ENCODE measurements at regions not wholly inside any gene's neighbourhood (a gene's known extent, or its start where the extent isn't known, plus 50 kb on each side); places are given as distances from the start of the nearest gene placed in this dataset.

DNA sequence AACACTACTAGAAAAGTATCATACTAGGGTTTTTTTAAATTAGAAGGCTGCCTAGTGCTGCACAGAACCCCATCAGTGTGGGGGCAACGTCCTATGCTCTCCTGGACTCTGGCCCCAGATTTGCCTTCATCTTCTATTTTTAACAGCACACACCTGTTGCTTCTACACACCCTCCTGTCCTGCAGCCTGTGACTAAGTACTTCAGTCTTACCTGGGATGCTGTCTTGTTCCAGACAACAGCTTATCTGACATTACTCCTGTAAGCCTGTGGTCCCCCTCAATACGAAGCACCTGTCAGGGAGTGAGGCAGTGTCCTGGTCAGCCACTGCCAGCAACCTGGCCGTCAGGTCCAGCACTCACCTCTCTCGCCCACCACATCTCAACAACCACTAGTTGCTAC is 247.6 kb upstream of the PSMD7 start:
- H2AFZ ChIP-seq (ENCODE audit: low read length) = no peak overlapping the region
- H3F3A ChIP-seq (ENCODE audit: insufficient read depth, low read length) = no peaks in the 10 kb centered on the region
- no peak overlapping the region for H3K4me3 ChIP-seq (ENCODE audit: low read depth, low read length, poor library complexity, severe bottlenecking)
- H3K9me3 ChIP-seq (ENCODE audit: low read length) = no peaks in the 10 kb centered on the region
- H3K9ac ChIP-seq (ENCODE audit: low read length) = no peak overlapping the region
- H3K4me2 ChIP-seq (ENCODE audit: low read length) = no peak overlapping the region
- no peaks in the 10 kb centered on the region for H3K36me3 ChIP-seq (ENCODE audit: insufficient read depth, low read length)
- no peaks in the 10 kb centered on the region for H3K4me1 ChIP-seq (ENCODE audit: insufficient read depth, low read length, severe bottlenecking)
- no peaks in the 10 kb centered on the region for H3K9me2 ChIP-seq (ENCODE audit: low read depth, low read length)
- no peak overlapping the region for H3K27ac ChIP-seq (ENCODE audit: low read depth, low read length, poor library complexity, severe bottlenecking)
- H3K27me3 ChIP-seq (ENCODE audit: insufficient read depth, low read length) = no peaks in the 10 kb centered on the region
- H3K79me2 ChIP-seq (ENCODE audit: insufficient read depth, low read length) = no peaks in the 10 kb centered on the region
- TF ChIP-seq EZH2 (IDR thresholded peaks at IDR 0.05; ENCODE audit: borderline replicate concordance, low read length) = no peak
- TF ChIP-seq, protein P1, sequence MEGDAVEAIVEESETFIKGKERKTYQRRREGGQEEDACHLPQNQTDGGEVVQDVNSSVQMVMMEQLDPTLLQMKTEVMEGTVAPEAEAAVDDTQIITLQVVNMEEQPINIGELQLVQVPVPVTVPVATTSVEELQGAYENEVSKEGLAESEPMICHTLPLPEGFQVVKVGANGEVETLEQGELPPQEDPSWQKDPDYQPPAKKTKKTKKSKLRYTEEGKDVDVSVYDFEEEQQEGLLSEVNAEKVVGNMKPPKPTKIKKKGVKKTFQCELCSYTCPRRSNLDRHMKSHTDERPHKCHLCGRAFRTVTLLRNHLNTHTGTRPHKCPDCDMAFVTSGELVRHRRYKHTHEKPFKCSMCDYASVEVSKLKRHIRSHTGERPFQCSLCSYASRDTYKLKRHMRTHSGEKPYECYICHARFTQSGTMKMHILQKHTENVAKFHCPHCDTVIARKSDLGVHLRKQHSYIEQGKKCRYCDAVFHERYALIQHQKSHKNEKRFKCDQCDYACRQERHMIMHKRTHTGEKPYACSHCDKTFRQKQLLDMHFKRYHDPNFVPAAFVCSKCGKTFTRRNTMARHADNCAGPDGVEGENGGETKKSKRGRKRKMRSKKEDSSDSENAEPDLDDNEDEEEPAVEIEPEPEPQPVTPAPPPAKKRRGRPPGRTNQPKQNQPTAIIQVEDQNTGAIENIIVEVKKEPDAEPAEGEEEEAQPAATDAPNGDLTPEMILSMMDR (IDR thresholded peaks at IDR 0.05; ENCODE audit: low read length) = no peak
- no peaks in the 10 kb centered on the region for H4K20me1 ChIP-seq (ENCODE audit: insufficient read depth, low read length)

DNA sequence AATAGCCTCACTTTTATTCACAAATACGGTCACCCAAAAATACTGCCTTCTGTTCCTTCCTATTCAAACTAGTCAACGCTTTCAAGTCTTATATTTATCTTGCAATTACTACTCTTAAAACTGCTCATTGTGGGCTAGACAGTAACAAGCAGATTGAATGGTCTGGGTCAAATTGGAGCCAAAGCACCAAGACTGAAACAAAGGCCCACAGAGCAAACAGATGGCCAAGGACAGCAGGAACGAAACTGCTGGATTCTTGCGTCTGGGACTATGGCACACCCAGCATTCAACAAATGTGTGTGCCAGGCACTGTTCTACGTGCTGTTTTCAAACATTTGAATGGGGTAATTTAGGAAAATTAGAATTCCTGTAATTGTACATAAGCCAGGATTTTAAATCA is 250.1 kb upstream of the PSMD7 start:
- H3K4me1 ChIP-seq (ENCODE audit: insufficient read depth, low read length, severe bottlenecking) = no peaks in the 10 kb centered on the region
- no peak overlapping the region for H3K9ac ChIP-seq (ENCODE audit: low read length)
- H2AFZ ChIP-seq (ENCODE audit: low read length) = no peak overlapping the region
- H3K79me2 ChIP-seq (ENCODE audit: insufficient read depth, low read length) = no peaks in the 10 kb centered on the region
- no peak overlapping the region for H3K4me2 ChIP-seq (ENCODE audit: low read length)
- no peaks in the 10 kb centered on the region for H3K27me3 ChIP-seq (ENCODE audit: insufficient read depth, low read length)
- H3K9me3 ChIP-seq (ENCODE audit: low read length) = no peaks in the 10 kb centered on the region
- TF ChIP-seq, protein P1 (IDR thresholded peaks at IDR 0.05; ENCODE audit: low read length) = no peak
- no peak for TF ChIP-seq EZH2 (IDR thresholded peaks at IDR 0.05; ENCODE audit: borderline replicate concordance, low read length)
- H3K36me3 ChIP-seq (ENCODE audit: insufficient read depth, low read length) = no peaks in the 10 kb centered on the region
- H3K9me2 ChIP-seq (ENCODE audit: low read depth, low read length) = no peaks in the 10 kb centered on the region
- H3K27ac ChIP-seq (ENCODE audit: low read depth, low read length, poor library complexity, severe bottlenecking) = no peak overlapping the region
- no peaks in the 10 kb centered on the region for H3F3A ChIP-seq (ENCODE audit: insufficient read depth, low read length)
- H4K20me1 ChIP-seq (ENCODE audit: insufficient read depth, low read length) = no peaks in the 10 kb centered on the region
- H3K4me3 ChIP-seq (ENCODE audit: low read depth, low read length, poor library complexity, severe bottlenecking) = no peak overlapping the region

DNA sequence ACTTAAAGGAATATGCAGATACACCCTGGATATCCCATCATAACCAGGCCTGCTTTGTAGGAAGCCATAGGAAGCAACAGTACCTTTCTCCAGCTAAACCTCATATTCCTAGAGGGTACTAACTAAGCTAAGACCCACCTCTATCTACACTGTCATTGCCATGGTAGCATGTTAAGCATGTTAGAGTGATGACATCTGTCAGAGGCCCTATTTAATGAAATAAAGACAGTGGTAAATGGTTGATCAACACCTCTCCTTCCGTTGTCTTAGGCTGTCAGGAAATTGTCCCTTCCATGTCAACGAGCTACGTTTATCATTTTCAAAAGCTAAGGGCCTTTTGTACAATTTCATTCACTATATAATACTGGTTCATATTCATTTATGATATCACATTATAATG is 251.1 kb upstream of the PSMD7 start:
- H3K9me3 ChIP-seq (ENCODE audit: low read length) = no peaks in the 10 kb centered on the region
- H3K79me2 ChIP-seq (ENCODE audit: insufficient read depth, low read length) = no peaks in the 10 kb centered on the region
- no peaks in the 10 kb centered on the region for H3K36me3 ChIP-seq (ENCODE audit: insufficient read depth, low read length)
- no peak overlapping the region for H3K27ac ChIP-seq (ENCODE audit: low read depth, low read length, poor library complexity, severe bottlenecking)
- H3K4me1 ChIP-seq (ENCODE audit: insufficient read depth, low read length, severe bottlenecking) = no peaks in the 10 kb centered on the region
- no peak overlapping the region for H3K9ac ChIP-seq (ENCODE audit: low read length)
- H3K9me2 ChIP-seq (ENCODE audit: low read depth, low read length) = no peaks in the 10 kb centered on the region
- H3F3A ChIP-seq (ENCODE audit: insufficient read depth, low read length) = no peaks in the 10 kb centered on the region
- TF ChIP-seq, protein P1 (IDR thresholded peaks at IDR 0.05; ENCODE audit: low read length) = no peak
- no peak for TF ChIP-seq EZH2 (IDR thresholded peaks at IDR 0.05; ENCODE audit: borderline replicate concordance, low read length)
- H2AFZ ChIP-seq (ENCODE audit: low read length) = no peak overlapping the region
- H3K4me2 ChIP-seq (ENCODE audit: low read length) = no peak overlapping the region
- no peak overlapping the region for H3K4me3 ChIP-seq (ENCODE audit: low read depth, low read length, poor library complexity, severe bottlenecking)
- no peaks in the 10 kb centered on the region for H4K20me1 ChIP-seq (ENCODE audit: insufficient read depth, low read length)
- no peaks in the 10 kb centered on the region for H3K27me3 ChIP-seq (ENCODE audit: insufficient read depth, low read length)
